SK-N-SH (cell line): ENCODE measurements at regions not wholly inside any gene's neighbourhood (a gene's known extent, or its start where the extent isn't known, plus 50 kb on each side); places are given as distances from the start of the nearest gene placed in this dataset.

Source experiments
- MXI1 ChIP-seq: IDR thresholded peaks from 2 replicates; pipeline ENCODE4 v1.6.1; 2012; ENCODE audit warnings: mild to moderate bottlenecking, low read depth, low read length, improper control_type of control experiment
- RAD21 ChIP-seq: IDR thresholded peaks from 2 replicates; pipeline ENCODE4 v1.6.1; 2012; ENCODE audit warnings: mild to moderate bottlenecking, low read length
- TF ChIP-seq, protein P1 (sequence below): IDR thresholded peaks from 2 replicates; pipeline ENCODE4 v1.4.0; 2012; ENCODE audit warnings: low read depth
- TF ChIP-seq, protein P2 (sequence below): fragments of 200-600 bp; sonication (generic); IDR thresholded peaks from 2 replicates; pipeline ENCODE4 v1.6.1; 2017; ENCODE audit warnings: antibody characterized with exemption, mild to moderate bottlenecking, moderate library complexity

DNA sequence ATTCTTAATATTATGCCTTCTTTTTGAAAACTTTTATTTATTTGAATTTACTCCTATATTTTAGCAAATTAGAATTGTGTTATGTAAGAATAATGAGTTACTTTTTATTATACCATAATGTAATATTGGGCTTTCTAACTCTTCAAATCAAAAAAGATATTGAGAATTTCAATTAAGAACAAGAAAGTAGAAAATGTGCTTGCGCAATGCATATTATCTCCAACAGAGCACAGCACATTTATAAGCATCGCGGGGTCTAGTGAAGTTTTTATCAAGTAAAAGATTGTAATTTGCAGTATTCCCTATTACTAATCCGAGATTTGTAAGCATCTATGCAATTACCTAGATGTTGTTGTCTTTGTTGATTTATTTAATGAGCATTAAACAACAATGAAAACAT, 829.1 kb upstream of the CNTNAP5 start:
- TF ChIP-seq MXI1 (no peak), RAD21 (no peak)
- TF ChIP-seq, protein P1, sequence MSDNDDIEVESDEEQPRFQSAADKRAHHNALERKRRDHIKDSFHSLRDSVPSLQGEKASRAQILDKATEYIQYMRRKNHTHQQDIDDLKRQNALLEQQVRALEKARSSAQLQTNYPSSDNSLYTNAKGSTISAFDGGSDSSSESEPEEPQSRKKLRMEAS = no peak
- TF ChIP-seq, protein P2, sequence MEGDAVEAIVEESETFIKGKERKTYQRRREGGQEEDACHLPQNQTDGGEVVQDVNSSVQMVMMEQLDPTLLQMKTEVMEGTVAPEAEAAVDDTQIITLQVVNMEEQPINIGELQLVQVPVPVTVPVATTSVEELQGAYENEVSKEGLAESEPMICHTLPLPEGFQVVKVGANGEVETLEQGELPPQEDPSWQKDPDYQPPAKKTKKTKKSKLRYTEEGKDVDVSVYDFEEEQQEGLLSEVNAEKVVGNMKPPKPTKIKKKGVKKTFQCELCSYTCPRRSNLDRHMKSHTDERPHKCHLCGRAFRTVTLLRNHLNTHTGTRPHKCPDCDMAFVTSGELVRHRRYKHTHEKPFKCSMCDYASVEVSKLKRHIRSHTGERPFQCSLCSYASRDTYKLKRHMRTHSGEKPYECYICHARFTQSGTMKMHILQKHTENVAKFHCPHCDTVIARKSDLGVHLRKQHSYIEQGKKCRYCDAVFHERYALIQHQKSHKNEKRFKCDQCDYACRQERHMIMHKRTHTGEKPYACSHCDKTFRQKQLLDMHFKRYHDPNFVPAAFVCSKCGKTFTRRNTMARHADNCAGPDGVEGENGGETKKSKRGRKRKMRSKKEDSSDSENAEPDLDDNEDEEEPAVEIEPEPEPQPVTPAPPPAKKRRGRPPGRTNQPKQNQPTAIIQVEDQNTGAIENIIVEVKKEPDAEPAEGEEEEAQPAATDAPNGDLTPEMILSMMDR = no peak
